SK-N-SH (cell line): ENCODE measurements at regions not wholly inside any gene's neighbourhood (a gene's known extent, or its start where the extent isn't known, plus 50 kb on each side); places are given as distances from the start of the nearest gene placed in this dataset.

Source experiments
- CTCF ChIA-PET: fragments of 300-600, 350-600 bp; formaldehyde crosslinking; extraction: SDS; loops from one replicate; lab custom pipeline; 2021; lab: Yijun Ruan, JAX
- POLR2A ChIA-PET: fragments of 350-600 bp; sonication (Branson Sonifier 250); formaldehyde crosslinking; extraction: SDS; loops from one replicate; lab custom pipeline; 2020; ENCODE audit warnings: antibody characterized with exemption, inconsistent platforms; lab: Yijun Ruan, JAX
- DNase-seq: peaks from one replicate; pipeline ENCODE4 v3.0.0; 2012
- H2AFZ ChIP-seq: fragments of 200-600 bp; sonication (generic); 2 replicates; pipeline ENCODE4 v1.8.1; 2016; ENCODE audit warnings: antibody characterized with exemption, mild to moderate bottlenecking, low read depth
- H3F3A ChIP-seq: fragments of 200-600 bp; sonication (generic); replicated peaks from 2 replicates; pipeline ENCODE3; 2016; ENCODE audit warnings: antibody characterized with exemption, mild to moderate bottlenecking; ENCODE audit not compliant: insufficient read depth
- H3K27ac ChIP-seq, 2 experiments: fragments of 200-500 bp in 1 of 2; fragments of 200-600 bp in 1 of 2; sonication (Bioruptor generic) in 1 of 2; sonication (generic), shearing (Covaris generic) in 1 of 2; 2 replicates each; pipeline versions ENCODE4 v1.5.1 to v1.6.1; 2014 to 2016; ENCODE audit warnings: low read depth in 2 of 2, inconsistent platforms in 1 of 2, low read length in 1 of 2, mild to moderate bottlenecking in 1 of 2, mixed read lengths in 1 of 2
- H3K27me3 ChIP-seq: fragments of 200-600 bp; sonication (generic), shearing (Covaris generic); 2 replicates; pipeline ENCODE4 v1.6.1; 2016; ENCODE audit warnings: mixed run types; ENCODE audit not compliant: insufficient read depth
- H3K36me3 ChIP-seq, 2 experiments: fragments of 200-500 bp in 1 of 2; fragments of 200-600 bp in 1 of 2; sonication (Bioruptor generic) in 1 of 2; sonication (generic) in 1 of 2; replicated peaks in 1 of 2; 2 replicates each; pipeline versions ENCODE3 to v1.5.1; 2014 to 2016; ENCODE audit warnings: low read length in 1 of 2, mild to moderate bottlenecking in 1 of 2; ENCODE audit not compliant: insufficient read depth in 2 of 2, control insufficient read depth in 1 of 2
- H3K4me1 ChIP-seq, 2 experiments: fragments of 200-500 bp in 1 of 2; fragments of 200-600 bp in 1 of 2; sonication (Bioruptor generic) in 1 of 2; sonication (generic), shearing (Covaris generic) in 1 of 2; 2 replicates each; pipeline versions ENCODE4 v1.5.1 to v1.6.1; 2014 to 2016; ENCODE audit warnings: low read depth in 1 of 2, low read length in 1 of 2, mixed run types in 1 of 2; ENCODE audit not compliant: insufficient read depth in 2 of 2, control insufficient read depth in 1 of 2
- H3K4me2 ChIP-seq: fragments of 200-600 bp; sonication (generic), shearing (Covaris generic); 2 replicates; pipeline ENCODE4 v1.6.1; 2017; ENCODE audit warnings: mixed run types
- H3K4me3 ChIP-seq, 2 experiments: fragments of 200-500 bp in 1 of 2; fragments of 200-600 bp in 1 of 2; sonication (Bioruptor generic) in 1 of 2; sonication (generic), shearing (Covaris generic) in 1 of 2; 2 replicates each; pipeline versions ENCODE4 v1.5.1 to v1.8.1; 2014 to 2016; ENCODE audit warnings: low read depth in 2 of 2, inconsistent platforms in 1 of 2, low read length in 1 of 2, mild to moderate bottlenecking in 1 of 2, mixed read lengths in 1 of 2, moderate library complexity in 1 of 2
- H3K79me2 ChIP-seq: fragments of 200-600 bp; sonication (generic); 2 replicates; pipeline ENCODE4 v1.8.1; 2017; ENCODE audit warnings: mild to moderate bottlenecking; ENCODE audit not compliant: insufficient read depth
- H3K9ac ChIP-seq: fragments of 200-600 bp; sonication (generic); 2 replicates; pipeline ENCODE4 v1.6.1; 2017; ENCODE audit warnings: mixed run types
- H3K9me2 ChIP-seq: fragments of 200-600 bp; sonication (generic); 2 replicates; pipeline ENCODE4 v1.6.1; 2017; ENCODE audit warnings: mixed run types
- H3K9me3 ChIP-seq: fragments of 200-600 bp; sonication (generic); 2 replicates; pipeline ENCODE4 v1.6.1; 2017; ENCODE audit warnings: mixed run types, mild to moderate bottlenecking, moderate library complexity
- H4K20me1 ChIP-seq: fragments of 200-600 bp; sonication (generic); 2 replicates; pipeline ENCODE4 v1.6.1; 2017; ENCODE audit warnings: mild to moderate bottlenecking, mixed run types; ENCODE audit not compliant: insufficient read depth
- CHD2 ChIP-seq: fragments of 150-350 bp; IDR thresholded peaks from 2 replicates; pipeline ENCODE4 v1.6.1; 2018; ENCODE audit warnings: low read length; ENCODE audit not compliant: partially characterized antibody
- EP300 ChIP-seq, 2 experiments: IDR thresholded peaks; 2 replicates each; pipeline versions ENCODE4 v1.4.0 to v1.6.1; 2012; ENCODE audit warnings: borderline replicate concordance in 1 of 2, low read depth in 1 of 2, low read length in 1 of 2
- EZH2phosphoT487 ChIP-seq: fragments of 200-600 bp; sonication (generic); IDR thresholded peaks from 2 replicates; pipeline ENCODE4 v1.6.1; 2017; ENCODE audit warnings: low read depth, mixed run types, mild to moderate bottlenecking, antibody characterized with exemption, moderate library complexity, borderline replicate concordance
- FOSL2 ChIP-seq: IDR thresholded peaks from 2 replicates; pipeline ENCODE4 v1.4.0; 2012; ENCODE audit warnings: low read depth, mild to moderate bottlenecking, moderate library complexity, borderline replicate concordance
- FOXJ3 ChIP-seq: sonication (generic); formaldehyde crosslinking; IDR thresholded peaks from 2 replicates; pipeline ENCODE4 v1.5.1; 2020; ENCODE audit warnings: mild to moderate bottlenecking, missing genetic modification reagents
- FOXM1 ChIP-seq: IDR thresholded peaks from 2 replicates; pipeline ENCODE4 v1.4.0; 2012; ENCODE audit warnings: low read depth, mild to moderate bottlenecking
- JUND ChIP-seq: IDR thresholded peaks from 2 replicates; pipeline ENCODE4 v1.4.0; 2012
- MEF2A ChIP-seq: IDR thresholded peaks from 2 replicates; pipeline ENCODE4 v1.4.0; 2012; ENCODE audit warnings: low read depth, borderline replicate concordance
- NRF1 ChIP-seq: IDR thresholded peaks from 2 replicates; pipeline ENCODE4 v1.6.1; 2012; ENCODE audit warnings: low read depth, mild to moderate bottlenecking, low read length
- RCOR1 ChIP-seq: fragments of 150-350 bp; IDR thresholded peaks from 2 replicates; pipeline ENCODE4 v1.6.1; 2017; ENCODE audit warnings: antibody characterized with exemption, low read length
- RXRA ChIP-seq: IDR thresholded peaks from 2 replicates; pipeline ENCODE4 v1.4.0; 2012; ENCODE audit warnings: low read depth, mild to moderate bottlenecking, borderline replicate concordance
- SIN3A ChIP-seq: IDR thresholded peaks from 2 replicates; pipeline ENCODE4 v1.6.1; 2012; ENCODE audit warnings: low read depth, mild to moderate bottlenecking, low read length, moderate library complexity, borderline replicate concordance
- TCF12 ChIP-seq: IDR thresholded peaks from 2 replicates; pipeline ENCODE4 v1.4.0; 2012
- TEAD4 ChIP-seq: IDR thresholded peaks from 2 replicates; pipeline ENCODE4 v1.4.0; 2012; ENCODE audit warnings: mild to moderate bottlenecking, borderline replicate concordance; ENCODE audit not compliant: insufficient read depth
- WGBS: methylation state at CpG from one replicate; pipeline ENCODE4 v1.1.6; 2017; ENCODE audit warnings: low lambda C conversion rate; 5-methylcytosine and 5-hydroxymethylcytosine counted together
- TF ChIP-seq, protein P1 (sequence below): IDR thresholded peaks from 2 replicates; pipeline ENCODE4 v1.4.0; 2012; ENCODE audit warnings: low read depth, borderline replicate concordance
- TF ChIP-seq, protein P2 (sequence below): IDR thresholded peaks from 2 replicates; pipeline ENCODE4 v1.6.1; 2012; ENCODE audit warnings: mild to moderate bottlenecking, low read depth, low read length, moderate library complexity
- TF ChIP-seq, protein P3 (sequence below): fragments of 200-600 bp; sonication (generic); IDR thresholded peaks from 2 replicates; pipeline ENCODE4 v1.6.1; 2017; ENCODE audit warnings: antibody characterized with exemption, mild to moderate bottlenecking, moderate library complexity
- TF ChIP-seq, protein P4 (sequence below): IDR thresholded peaks from 2 replicates; pipeline ENCODE4 v1.4.0; 2012; ENCODE audit warnings: low read depth

DNA sequence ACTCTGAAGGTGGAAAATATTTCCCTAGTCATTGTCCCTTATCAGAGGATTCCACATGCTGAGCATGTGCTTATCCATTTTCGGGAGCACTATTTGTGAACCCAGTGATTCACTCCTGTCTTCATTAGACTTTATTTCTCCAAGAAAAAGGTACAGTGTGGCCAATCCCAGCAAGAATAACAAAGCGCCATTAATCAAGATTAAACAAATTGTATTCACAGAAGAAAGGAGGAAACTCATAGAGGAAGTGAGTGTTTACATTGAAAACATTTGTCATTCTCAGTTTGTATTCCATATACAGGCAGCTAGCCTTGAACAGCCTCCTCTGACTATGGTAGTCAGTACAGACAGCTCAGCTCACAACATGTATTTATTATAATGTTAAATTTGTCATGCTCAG, 1669.9 kb upstream of the SPRY2 start:
- ChIA-PET POLR2A (no interaction called here), CTCF (no interaction called here)
- no peak overlapping the region for H3K9ac ChIP-seq
- TF ChIP-seq FOXJ3 (CRISPR knock-in tag), result no peak
- TF ChIP-seq EP300 (IDR thresholded peaks at IDR 0.05; ENCODE audit: borderline replicate concordance in 1 of 2, low read depth in 1 of 2, low read length in 1 of 2), result no peak
- no peak for TF ChIP-seq TEAD4
- no peak for TF ChIP-seq FOXM1
- no peak for TF ChIP-seq CHD2
- no peak for TF ChIP-seq SIN3A
- no peak for TF ChIP-seq RCOR1
- TF ChIP-seq MEF2A, result no peak
- TF ChIP-seq EZH2phosphoT487, result no peak
- TF ChIP-seq, protein P1, sequence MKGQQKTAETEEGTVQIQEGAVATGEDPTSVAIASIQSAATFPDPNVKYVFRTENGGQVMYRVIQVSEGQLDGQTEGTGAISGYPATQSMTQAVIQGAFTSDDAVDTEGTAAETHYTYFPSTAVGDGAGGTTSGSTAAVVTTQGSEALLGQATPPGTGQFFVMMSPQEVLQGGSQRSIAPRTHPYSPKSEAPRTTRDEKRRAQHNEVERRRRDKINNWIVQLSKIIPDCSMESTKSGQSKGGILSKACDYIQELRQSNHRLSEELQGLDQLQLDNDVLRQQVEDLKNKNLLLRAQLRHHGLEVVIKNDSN, result no peak
- no peak for TF ChIP-seq FOSL2
- no peak for TF ChIP-seq TCF12
- TF ChIP-seq JUND, result no peak
- TF ChIP-seq NRF1, result no peak
- TF ChIP-seq, protein P2, sequence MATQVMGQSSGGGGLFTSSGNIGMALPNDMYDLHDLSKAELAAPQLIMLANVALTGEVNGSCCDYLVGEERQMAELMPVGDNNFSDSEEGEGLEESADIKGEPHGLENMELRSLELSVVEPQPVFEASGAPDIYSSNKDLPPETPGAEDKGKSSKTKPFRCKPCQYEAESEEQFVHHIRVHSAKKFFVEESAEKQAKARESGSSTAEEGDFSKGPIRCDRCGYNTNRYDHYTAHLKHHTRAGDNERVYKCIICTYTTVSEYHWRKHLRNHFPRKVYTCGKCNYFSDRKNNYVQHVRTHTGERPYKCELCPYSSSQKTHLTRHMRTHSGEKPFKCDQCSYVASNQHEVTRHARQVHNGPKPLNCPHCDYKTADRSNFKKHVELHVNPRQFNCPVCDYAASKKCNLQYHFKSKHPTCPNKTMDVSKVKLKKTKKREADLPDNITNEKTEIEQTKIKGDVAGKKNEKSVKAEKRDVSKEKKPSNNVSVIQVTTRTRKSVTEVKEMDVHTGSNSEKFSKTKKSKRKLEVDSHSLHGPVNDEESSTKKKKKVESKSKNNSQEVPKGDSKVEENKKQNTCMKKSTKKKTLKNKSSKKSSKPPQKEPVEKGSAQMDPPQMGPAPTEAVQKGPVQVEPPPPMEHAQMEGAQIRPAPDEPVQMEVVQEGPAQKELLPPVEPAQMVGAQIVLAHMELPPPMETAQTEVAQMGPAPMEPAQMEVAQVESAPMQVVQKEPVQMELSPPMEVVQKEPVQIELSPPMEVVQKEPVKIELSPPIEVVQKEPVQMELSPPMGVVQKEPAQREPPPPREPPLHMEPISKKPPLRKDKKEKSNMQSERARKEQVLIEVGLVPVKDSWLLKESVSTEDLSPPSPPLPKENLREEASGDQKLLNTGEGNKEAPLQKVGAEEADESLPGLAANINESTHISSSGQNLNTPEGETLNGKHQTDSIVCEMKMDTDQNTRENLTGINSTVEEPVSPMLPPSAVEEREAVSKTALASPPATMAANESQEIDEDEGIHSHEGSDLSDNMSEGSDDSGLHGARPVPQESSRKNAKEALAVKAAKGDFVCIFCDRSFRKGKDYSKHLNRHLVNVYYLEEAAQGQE, result no peak
- H3K4me1 ChIP-seq, result no peaks in the 10 kb centered on the region
- no peak overlapping the region for H2AFZ ChIP-seq
- H3K79me2 ChIP-seq, result no peaks in the 10 kb centered on the region
- no peak overlapping the region for H3K4me2 ChIP-seq
- no peaks in the 10 kb centered on the region for H3K27me3 ChIP-seq
- H3K36me3 ChIP-seq, result no peaks in the 10 kb centered on the region
- no peaks in the 10 kb centered on the region for H3K9me3 ChIP-seq
- whole genome bisulfite sequencing, result 22% methylated on average over 2 of the region's 2 CpGs
- H3K27ac ChIP-seq, result no peak overlapping the region
- no peaks in the 10 kb centered on the region for H3F3A ChIP-seq
- no peaks in the 10 kb centered on the region for H4K20me1 ChIP-seq
- no peaks in the 10 kb centered on the region for H3K9me2 ChIP-seq
- DNase-seq, result no peak
- H3K4me3 ChIP-seq, result no peak overlapping the region

DNA sequence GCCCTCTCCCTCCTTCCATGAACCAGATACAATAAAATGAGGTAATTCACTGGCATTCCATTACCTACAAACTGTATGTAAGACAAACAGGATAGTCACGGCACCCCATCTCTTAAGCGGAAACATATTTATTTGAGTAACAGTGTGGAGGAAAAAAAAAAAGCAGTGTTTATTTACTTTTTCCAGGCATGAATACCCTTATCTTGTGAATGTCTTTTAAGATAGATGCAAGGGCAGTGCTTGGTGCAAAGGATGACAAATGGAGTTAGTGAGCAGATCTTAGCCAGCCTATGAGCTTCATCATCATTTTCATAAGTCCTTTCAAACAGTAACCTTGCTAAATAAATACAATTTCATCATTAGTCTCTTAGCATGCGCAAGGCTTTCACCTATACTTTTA, 1661.8 kb upstream of the SPRY2 start:
- CTCF ChIA-PET, result no interaction called here
- WGBS, result 57% methylated on average over 3 of the region's 3 CpGs

More for the DNA sequence above, 1661.8 kb upstream of the SPRY2 start:
- H3K4me2 ChIP-seq, result no peak overlapping the region
- H3F3A ChIP-seq, result no peaks in the 10 kb centered on the region
- no peaks in the 10 kb centered on the region for H3K9me3 ChIP-seq
- H3K27me3 ChIP-seq, result no peaks in the 10 kb centered on the region
- no peak overlapping the region for H3K9ac ChIP-seq
- no peak overlapping the region for H3K27ac ChIP-seq
- no peak for DNase-seq
- no peaks in the 10 kb centered on the region for H3K79me2 ChIP-seq
- POLR2A ChIA-PET, result no interaction called here
- TF ChIP-seq, protein P3, sequence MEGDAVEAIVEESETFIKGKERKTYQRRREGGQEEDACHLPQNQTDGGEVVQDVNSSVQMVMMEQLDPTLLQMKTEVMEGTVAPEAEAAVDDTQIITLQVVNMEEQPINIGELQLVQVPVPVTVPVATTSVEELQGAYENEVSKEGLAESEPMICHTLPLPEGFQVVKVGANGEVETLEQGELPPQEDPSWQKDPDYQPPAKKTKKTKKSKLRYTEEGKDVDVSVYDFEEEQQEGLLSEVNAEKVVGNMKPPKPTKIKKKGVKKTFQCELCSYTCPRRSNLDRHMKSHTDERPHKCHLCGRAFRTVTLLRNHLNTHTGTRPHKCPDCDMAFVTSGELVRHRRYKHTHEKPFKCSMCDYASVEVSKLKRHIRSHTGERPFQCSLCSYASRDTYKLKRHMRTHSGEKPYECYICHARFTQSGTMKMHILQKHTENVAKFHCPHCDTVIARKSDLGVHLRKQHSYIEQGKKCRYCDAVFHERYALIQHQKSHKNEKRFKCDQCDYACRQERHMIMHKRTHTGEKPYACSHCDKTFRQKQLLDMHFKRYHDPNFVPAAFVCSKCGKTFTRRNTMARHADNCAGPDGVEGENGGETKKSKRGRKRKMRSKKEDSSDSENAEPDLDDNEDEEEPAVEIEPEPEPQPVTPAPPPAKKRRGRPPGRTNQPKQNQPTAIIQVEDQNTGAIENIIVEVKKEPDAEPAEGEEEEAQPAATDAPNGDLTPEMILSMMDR, result no peak
- no peak for TF ChIP-seq TCF12
- TF ChIP-seq RXRA, result no peak
- no peak for TF ChIP-seq JUND
- TF ChIP-seq, protein P4, sequence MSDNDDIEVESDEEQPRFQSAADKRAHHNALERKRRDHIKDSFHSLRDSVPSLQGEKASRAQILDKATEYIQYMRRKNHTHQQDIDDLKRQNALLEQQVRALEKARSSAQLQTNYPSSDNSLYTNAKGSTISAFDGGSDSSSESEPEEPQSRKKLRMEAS, result no peak
- no peaks in the 10 kb centered on the region for H4K20me1 ChIP-seq
- no peaks in the 10 kb centered on the region for H3K36me3 ChIP-seq
- no peak overlapping the region for H3K4me3 ChIP-seq
- no peaks in the 10 kb centered on the region for H3K4me1 ChIP-seq
- no peak overlapping the region for H2AFZ ChIP-seq
- H3K9me2 ChIP-seq, result no peaks in the 10 kb centered on the region
